Dendritic cell treated with granulocyte-macrophage colony-stimulating factor and Interleukin-4, amounts not matched to agents 40 ng/mL and 50 ng/mL, for 4 days (primary cell): ENCODE measurements at regions not wholly inside any gene's neighbourhood (a gene's known extent, or its start where the extent isn't known, plus 50 kb on each side); places are given as distances from the start of the nearest gene placed in this dataset.
"Not testable (repeated sequence)": the region's sequence is repeated elsewhere in the genome, so short reads cannot be mapped to it uniquely, and the experiment has no call there.

ENCODE experiments used
- H3K27ac Mint-ChIP-seq: one replicate; pipeline ENCODE4 v1.8.0; 2022; ENCODE audit warnings: mild to moderate bottlenecking, mixed read lengths
- H3K27me3 Mint-ChIP-seq: one replicate; pipeline ENCODE4 v1.8.0; 2022; ENCODE audit warnings: mild to moderate bottlenecking, mixed read lengths
- H3K36me3 Mint-ChIP-seq: one replicate; pipeline ENCODE4 v1.8.0; 2022; ENCODE audit warnings: low read depth, mixed read lengths
- H3K4me1 Mint-ChIP-seq: one replicate; pipeline ENCODE4 v1.8.0; 2022; ENCODE audit warnings: low read depth, mixed read lengths
- H3K4me3 Mint-ChIP-seq: one replicate; pipeline ENCODE4 v1.8.0; 2022; ENCODE audit warnings: mild to moderate bottlenecking, moderate library complexity, mixed read lengths
- H3K9me3 Mint-ChIP-seq: one replicate; pipeline ENCODE4 v1.8.0; 2022; ENCODE audit warnings: mixed read lengths
- intact Hi-C: fragments of 100-400 bp; cut with micrococcal nuclease; formaldehyde crosslinking; loops from one replicate; pipeline ENCODE4 v1.15.0; 2022

GRCh38 chr10:81541517-81541916, 333.5 kb upstream of the NRG3 start:
- no peak overlapping the region for H3K4me3 Mint-ChIP-seq
- intact Hi-C loops = no loop called here
- no peak overlapping the region for H3K27ac Mint-ChIP-seq
- H3K9me3 Mint-ChIP-seq = peaks cover 32% of the 10 kb centered on the region
- no peaks in the 10 kb centered on the region for H3K36me3 Mint-ChIP-seq
- H3K27me3 Mint-ChIP-seq = no peaks in the 10 kb centered on the region
- H3K4me1 Mint-ChIP-seq = no peaks in the 10 kb centered on the region

GRCh38 chr10:81546243-81546642, 328.8 kb upstream of the NRG3 start:
- H3K36me3 Mint-ChIP-seq = no peaks in the 10 kb centered on the region
- H3K9me3 Mint-ChIP-seq = peaks cover 29% of the 10 kb centered on the region
- H3K27me3 Mint-ChIP-seq = no peaks in the 10 kb centered on the region
- intact Hi-C loops = no loop called here
- H3K4me3 Mint-ChIP-seq = no peak overlapping the region
- H3K4me1 Mint-ChIP-seq = no peaks in the 10 kb centered on the region
- no peak overlapping the region for H3K27ac Mint-ChIP-seq

- H3K4me1 Mint-ChIP-seq = no peaks in the 10 kb centered on the region
Measured at GRCh38 chr10:81548160-81548559, 326.8 kb upstream of the NRG3 start.

GRCh38 chr10:81564143-81564542, 310.9 kb upstream of the NRG3 start:
- H3K4me3 Mint-ChIP-seq = no peak overlapping the region
- no peak overlapping the region for H3K27ac Mint-ChIP-seq
- intact Hi-C loops = no loop called here
- no peaks in the 10 kb centered on the region for H3K36me3 Mint-ChIP-seq
- H3K4me1 Mint-ChIP-seq = no peaks in the 10 kb centered on the region
- peaks cover 34% of the 10 kb centered on the region for H3K9me3 Mint-ChIP-seq
- no peaks in the 10 kb centered on the region for H3K27me3 Mint-ChIP-seq

More at GRCh38 chr10:81548160-81548559, 326.8 kb upstream of the NRG3 start:
- Mint-ChIP-seq H3K9me3 (peaks cover 32% of the 10 kb centered on the region), H3K36me3 (no peaks in the 10 kb centered on the region), H3K27me3 (no peaks in the 10 kb centered on the region), H3K4me3 (no peak overlapping the region), H3K27ac (no peak overlapping the region)
- intact Hi-C loops = no loop called here

- H3K4me1 Mint-ChIP-seq = no peaks in the 10 kb centered on the region
- intact Hi-C loops = no loop called here
- H3K27ac Mint-ChIP-seq = no peak overlapping the region
- H3K4me3 Mint-ChIP-seq = no peak overlapping the region
- no peaks in the 10 kb centered on the region for H3K36me3 Mint-ChIP-seq
- H3K9me3 Mint-ChIP-seq = peaks cover 22% of the 10 kb centered on the region
- H3K27me3 Mint-ChIP-seq = no peaks in the 10 kb centered on the region
Measured at GRCh38 chr10:81569488-81569887, 305.5 kb upstream of the NRG3 start.

GRCh38 chr10:81570349-81570748, 304.6 kb upstream of the NRG3 start:
- Mint-ChIP-seq H3K9me3 (peaks cover 23% of the 10 kb centered on the region), H3K4me3 (no peak overlapping the region)

GRCh38 chr10:81570878-81571794, 303.9 kb upstream of the NRG3 start:
- Mint-ChIP-seq H3K4me1 (no peaks in the 10 kb centered on the region), H3K4me3 (no peak overlapping the region), H3K9me3 (peaks cover 30% of the 10 kb centered on the region), H3K36me3 (no peaks in the 10 kb centered on the region), H3K27ac (no peak overlapping the region), H3K27me3 (no peaks in the 10 kb centered on the region)
- intact Hi-C loops = no loop called here

More at GRCh38 chr10:81570349-81570748, 304.6 kb upstream of the NRG3 start:
- H3K36me3 Mint-ChIP-seq = no peaks in the 10 kb centered on the region
- H3K27ac Mint-ChIP-seq = no peak overlapping the region
- H3K4me1 Mint-ChIP-seq = no peaks in the 10 kb centered on the region
- no peaks in the 10 kb centered on the region for H3K27me3 Mint-ChIP-seq
- intact Hi-C loops = no loop called here

- intact Hi-C loops = no loop called here
Measured at GRCh38 chr10:81575036-81575435, 300.0 kb upstream of the NRG3 start.

GRCh38 chr10:81576336-81576735, 298.7 kb upstream of the NRG3 start:
- intact Hi-C loops = no loop called here
- no peaks in the 10 kb centered on the region for H3K27me3 Mint-ChIP-seq
- H3K4me3 Mint-ChIP-seq = no peak overlapping the region
- H3K36me3 Mint-ChIP-seq = no peaks in the 10 kb centered on the region
- H3K4me1 Mint-ChIP-seq = no peaks in the 10 kb centered on the region
- peaks cover 28% of the 10 kb centered on the region for H3K9me3 Mint-ChIP-seq
- no peak overlapping the region for H3K27ac Mint-ChIP-seq

More at GRCh38 chr10:81575036-81575435, 300.0 kb upstream of the NRG3 start:
- Mint-ChIP-seq H3K4me3 (no peak overlapping the region), H3K9me3 (peaks cover 41% of the 10 kb centered on the region), H3K4me1 (no peaks in the 10 kb centered on the region), H3K36me3 (no peaks in the 10 kb centered on the region), H3K27me3 (no peaks in the 10 kb centered on the region), H3K27ac (no peak overlapping the region)

GRCh38 chr10:81594991-81595390, 280.0 kb upstream of the NRG3 start:
- peaks cover 5% of the 10 kb centered on the region for H3K4me1 Mint-ChIP-seq
- peaks cover 52% of the 10 kb centered on the region for H3K9me3 Mint-ChIP-seq
- H3K27ac Mint-ChIP-seq = no peak overlapping the region
- no peaks in the 10 kb centered on the region for H3K27me3 Mint-ChIP-seq
- no peak overlapping the region for H3K4me3 Mint-ChIP-seq
- no peaks in the 10 kb centered on the region for H3K36me3 Mint-ChIP-seq
- intact Hi-C loops = no loop called here

GRCh38 chr10:81600185-81600584, 274.8 kb upstream of the NRG3 start:
- no peak overlapping the region for H3K27ac Mint-ChIP-seq
- intact Hi-C loops = no loop called here
- H3K9me3 Mint-ChIP-seq = peaks cover 19% of the 10 kb centered on the region
- H3K36me3 Mint-ChIP-seq = no peaks in the 10 kb centered on the region
- no peaks in the 10 kb centered on the region for H3K27me3 Mint-ChIP-seq
- H3K4me3 Mint-ChIP-seq = no peak overlapping the region
- no peaks in the 10 kb centered on the region for H3K4me1 Mint-ChIP-seq

- H3K9me3 Mint-ChIP-seq = peaks cover 25% of the 10 kb centered on the region
- H3K27me3 Mint-ChIP-seq = no peaks in the 10 kb centered on the region
- intact Hi-C loops = no loop called here
- H3K4me1 Mint-ChIP-seq = no peaks in the 10 kb centered on the region
- H3K27ac Mint-ChIP-seq = no peak overlapping the region
- H3K36me3 Mint-ChIP-seq = no peaks in the 10 kb centered on the region
- no peak overlapping the region for H3K4me3 Mint-ChIP-seq
Measured at GRCh38 chr10:81603106-81603620, 271.8 kb upstream of the NRG3 start.

- H3K9me3 Mint-ChIP-seq = peaks cover 38% of the 10 kb centered on the region
- H3K4me3 Mint-ChIP-seq, H3K27ac Mint-ChIP-seq, H3K36me3 Mint-ChIP-seq, H3K27me3 Mint-ChIP-seq, intact Hi-C loops, H3K4me1 Mint-ChIP-seq: not testable (repeated sequence)
Measured at GRCh38 chr10:81644485-81644884, 230.5 kb upstream of the NRG3 start.

GRCh38 chr10:81655986-81656385, 219.0 kb upstream of the NRG3 start:
- Mint-ChIP-seq H3K9me3 (peaks cover 50% of the 10 kb centered on the region), H3K4me1 (no peaks in the 10 kb centered on the region), H3K4me3 (no peak overlapping the region), H3K36me3 (no peaks in the 10 kb centered on the region), H3K27ac (no peak overlapping the region), H3K27me3 (no peaks in the 10 kb centered on the region)
- intact Hi-C loops = no loop called here
